NCI-H446 (cell line): ENCODE measurements at regions not wholly inside any gene's neighbourhood (a gene's known extent, or its start where the extent isn't known, plus 50 kb on each side); places are given as distances from the start of the nearest gene placed in this dataset.
A peak's percentile ranks its signal among the peaks of the same experiment; 100 is the strongest.

Experiments used
- DNase-seq, 2 experiments: peaks; one replicate each; lab custom pipeline; 2025; lab: John Stamatoyannopoulos, UW

DNA sequence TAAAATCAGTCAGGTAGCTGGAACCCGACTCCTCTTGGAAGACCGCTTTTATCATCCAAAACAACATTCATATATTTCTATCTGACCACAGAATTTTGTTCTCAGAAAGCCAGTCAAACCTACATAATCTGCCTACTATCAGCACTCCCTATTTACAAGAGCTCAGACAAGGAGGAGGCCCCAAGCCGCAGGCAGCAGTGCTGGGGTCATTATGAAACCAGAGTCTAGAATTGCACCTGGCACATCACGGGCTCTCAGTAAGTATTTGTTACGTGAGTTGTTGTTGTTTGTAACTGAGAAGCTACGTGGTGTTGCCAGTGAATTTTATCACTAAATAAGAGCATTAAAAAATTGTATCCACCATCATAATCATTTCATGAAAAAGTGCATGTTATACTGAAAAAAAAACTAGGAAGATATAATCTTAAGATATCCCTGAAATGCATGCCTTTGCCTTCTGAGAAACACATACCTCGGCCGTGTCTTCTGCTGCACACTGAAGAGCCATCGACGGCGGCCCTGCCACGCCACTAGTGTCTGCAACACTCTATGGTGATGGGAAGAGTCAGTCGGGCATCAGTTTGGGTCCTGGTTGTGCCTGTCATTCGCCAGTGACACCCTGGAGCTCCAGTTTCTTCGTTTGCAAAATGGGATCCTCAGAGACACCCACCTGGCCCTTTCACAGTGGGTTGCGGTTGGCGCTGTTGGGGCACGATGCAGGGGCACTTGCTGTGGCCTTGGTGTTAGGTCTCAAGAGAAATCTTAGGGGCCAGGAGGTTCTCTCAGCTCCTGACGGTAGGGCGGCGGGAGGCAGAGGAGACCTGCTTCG is 505.9 kb downstream of the EIPR1 start:
- no peak for DNase-seq

DNA sequence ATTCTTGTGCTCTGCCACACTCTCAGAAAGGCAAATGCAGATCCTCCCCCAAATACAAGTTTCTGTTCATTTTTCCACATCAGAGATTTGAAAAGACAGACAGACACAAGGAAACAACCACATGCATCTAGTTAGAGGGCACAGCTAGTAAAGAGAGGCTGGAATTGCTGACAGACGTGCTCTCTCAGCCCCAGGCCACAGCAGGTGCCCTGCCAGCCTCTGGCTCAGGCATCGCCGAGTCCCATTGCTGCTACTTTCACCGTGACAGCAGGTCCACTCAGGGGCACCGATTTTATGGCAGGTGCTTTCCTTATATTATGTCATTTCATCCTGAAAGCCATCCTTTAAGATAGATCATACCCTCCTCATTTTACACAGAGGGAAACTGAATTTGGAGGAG is 507.5 kb downstream of the EIPR1 start:
- DNase-seq = no peak

DNA sequence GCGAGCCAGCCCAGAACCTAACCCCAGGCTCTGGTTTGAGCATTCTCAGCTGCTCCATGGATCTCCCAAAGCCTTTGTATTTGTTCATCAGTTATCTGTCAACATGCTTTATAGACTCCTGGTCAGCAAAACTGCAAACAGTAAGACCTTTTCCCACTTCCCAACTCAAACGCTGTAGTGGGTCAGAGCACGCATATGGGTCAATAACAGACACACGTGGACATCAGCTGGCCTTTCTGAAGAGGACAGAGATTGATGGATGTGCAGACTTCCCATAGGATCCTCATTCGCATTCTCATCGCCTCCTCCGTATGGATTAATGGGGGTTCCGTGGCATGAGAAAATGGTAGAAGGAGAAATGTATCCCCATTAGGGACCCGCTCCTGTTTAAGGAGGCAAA is 508.1 kb downstream of the EIPR1 start:
- DNase-seq = no peak

DNA sequence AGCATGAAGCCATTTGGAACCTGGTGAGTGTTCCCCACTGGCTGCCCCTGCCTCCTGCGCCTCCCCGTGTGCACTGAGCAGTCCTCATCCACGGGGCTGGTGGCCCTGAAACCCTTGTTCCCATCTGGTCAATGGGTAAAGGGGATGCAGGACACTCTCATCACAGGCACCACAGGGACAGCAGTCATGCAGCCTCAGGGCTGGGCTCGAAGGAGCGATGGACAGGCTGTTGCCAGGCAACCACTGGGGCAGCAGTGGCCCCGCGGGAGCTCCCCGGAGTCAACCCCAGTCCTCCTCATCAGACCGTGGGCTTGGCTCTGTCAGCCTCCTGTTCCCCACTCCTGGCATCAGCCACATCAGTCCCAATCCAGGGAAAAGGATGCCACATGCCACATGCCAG is 509.5 kb downstream of the EIPR1 start:
- peak in 1 of 2 experiments; percentile 49 for DNase-seq

DNA sequence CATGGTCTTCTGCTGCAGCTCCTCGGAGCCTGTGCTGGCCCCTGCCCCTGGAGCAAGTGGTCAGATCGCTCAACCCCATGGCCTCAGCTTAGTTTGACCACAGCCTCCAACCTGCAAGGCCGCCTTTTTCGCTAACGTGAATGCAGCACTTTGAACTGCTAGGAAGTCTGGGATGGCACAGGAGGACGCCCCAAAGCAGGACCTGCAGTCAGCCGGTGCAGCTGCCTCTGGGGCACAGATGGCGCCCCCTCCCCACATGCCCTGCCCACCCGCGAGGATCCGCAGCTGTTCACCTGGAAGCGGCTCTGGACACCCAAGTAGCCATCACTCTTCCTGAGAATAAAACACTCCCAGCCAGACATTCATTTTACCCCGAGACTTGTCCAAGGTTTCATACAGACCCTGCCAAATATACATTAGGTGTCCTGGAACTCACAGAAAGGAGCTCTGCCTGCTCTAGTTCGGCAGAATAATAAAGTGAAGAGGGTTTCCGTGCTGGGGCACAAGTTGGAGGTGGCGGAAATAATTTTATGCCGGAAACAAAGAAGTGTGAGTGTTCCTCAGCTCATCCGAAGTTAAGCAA is 510.1 kb downstream of the EIPR1 start:
- DNase-seq = peak in 1 of 2 experiments; percentile 59

DNA sequence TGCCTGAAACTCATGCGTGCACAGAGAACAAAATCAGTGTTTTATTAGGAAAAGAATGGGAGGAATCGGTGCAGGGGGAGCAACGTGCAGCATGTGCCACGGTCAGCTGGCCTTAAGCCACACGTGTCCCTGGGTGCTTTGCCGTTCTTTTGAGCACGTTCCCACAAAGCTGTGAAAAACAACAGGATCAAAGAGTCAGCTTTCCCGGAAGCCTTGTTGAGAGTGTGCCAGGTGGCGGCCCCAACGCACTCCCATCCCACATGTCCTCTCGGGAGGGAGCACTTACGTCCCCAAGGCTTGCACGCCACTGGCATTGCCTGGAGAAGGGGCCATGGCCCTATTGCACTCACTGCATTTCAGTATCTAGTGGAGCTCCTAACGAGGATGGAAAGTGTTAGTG is 511.2 kb downstream of the EIPR1 start:
- DNase-seq = peak in 1 of 2 experiments; percentile 41

DNA sequence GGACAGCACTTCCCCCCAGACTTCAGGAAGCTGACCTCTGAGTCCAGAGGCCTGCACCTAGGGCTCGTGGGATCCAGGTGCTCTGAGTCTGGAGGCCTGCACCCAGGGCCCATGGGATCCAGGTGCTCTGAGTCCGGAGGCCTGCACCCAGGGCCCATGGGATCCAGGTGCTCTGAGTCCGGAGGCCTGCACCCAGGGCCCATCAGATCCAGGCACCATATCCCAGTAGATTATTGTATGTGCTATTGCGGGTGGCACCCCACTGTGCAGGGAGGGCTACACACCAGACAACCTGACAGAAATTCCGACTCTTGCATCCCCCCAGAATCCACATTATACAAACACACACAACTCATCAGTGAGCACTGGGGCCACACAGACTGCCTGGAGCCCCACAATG is 515.2 kb downstream of the EIPR1 start:
- no peak for DNase-seq

DNA sequence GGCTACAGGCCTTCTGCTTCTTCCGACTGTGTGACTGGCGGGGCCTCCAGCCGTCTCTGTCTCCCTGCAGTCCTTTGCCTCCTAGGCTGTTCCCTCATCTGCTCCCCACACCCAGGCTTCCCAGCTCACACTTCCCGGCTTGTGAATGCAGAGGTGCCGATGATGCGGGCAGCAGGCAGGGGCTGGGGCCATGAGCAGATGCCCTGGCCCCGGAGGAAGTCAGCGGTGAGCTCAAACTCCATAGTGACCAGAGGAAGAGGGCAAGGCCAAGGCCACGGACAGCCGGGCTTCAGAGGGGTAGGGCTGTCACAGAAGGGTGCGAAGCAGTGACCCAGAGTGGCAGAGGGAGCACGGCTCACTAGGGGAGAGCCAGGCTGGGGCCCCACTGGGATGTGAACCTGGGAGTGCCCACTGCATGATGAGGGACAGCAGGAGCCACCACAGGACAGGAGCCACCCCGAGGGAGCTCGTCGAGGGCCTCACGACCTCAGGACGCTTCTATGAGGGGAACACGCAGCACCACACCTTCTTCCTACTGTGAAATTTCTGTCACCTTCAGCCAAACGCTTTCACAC is 515.9 kb downstream of the EIPR1 start:
- DNase-seq = no peak

DNA sequence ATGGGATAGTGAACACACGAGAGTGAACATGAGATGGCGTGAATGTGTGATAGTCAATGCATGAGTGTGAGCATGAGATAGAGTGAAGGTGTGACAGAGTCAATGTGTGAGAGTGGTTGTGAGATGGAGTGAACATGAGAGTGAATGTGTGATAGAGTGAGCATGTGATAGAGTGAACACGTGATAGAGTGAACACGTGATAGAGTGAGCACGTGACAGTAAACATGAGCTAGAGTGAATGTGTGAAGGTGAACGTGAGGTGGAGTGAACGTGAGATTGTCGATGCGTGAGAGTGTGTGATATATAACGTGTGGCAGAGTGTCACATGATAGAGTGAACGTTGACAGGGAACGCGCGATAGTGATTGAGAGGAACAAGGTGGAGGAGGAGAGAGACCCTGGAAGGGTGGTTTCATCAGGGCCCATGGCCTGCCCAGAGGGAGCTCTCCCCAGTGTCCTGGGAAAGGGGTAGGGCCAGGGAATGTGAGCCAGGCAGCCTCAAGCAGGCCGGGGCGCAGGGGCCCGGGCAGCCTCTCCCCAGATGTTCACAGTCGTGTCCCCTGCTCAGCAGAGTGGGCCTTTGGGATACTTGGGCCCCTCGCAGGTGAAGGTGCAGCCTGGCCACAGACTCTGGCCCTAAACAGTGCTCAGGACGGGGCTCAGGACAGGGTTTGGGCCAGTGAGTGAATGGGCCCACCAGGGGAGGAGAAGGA is 516.9 kb downstream of the EIPR1 start:
- DNase-seq = no peak

DNA sequence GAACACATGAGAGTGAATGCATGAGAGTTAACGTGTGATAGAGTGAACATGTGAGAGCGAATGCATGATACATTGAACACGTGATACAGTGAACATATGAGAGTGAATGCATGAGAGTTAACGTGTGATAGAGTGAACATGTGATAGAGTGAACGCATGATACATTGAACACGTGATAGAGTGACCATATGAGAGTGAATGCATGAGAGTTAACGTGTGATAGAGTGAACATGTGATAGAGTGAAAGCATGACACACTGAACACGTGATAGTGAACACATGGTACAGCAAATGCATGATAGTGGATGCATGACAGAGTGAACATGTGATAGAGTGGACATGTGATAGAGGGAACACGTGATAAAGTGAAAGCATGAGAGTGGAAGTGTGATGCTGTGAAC is 517.9 kb downstream of the EIPR1 start:
- DNase-seq = no peak

DNA sequence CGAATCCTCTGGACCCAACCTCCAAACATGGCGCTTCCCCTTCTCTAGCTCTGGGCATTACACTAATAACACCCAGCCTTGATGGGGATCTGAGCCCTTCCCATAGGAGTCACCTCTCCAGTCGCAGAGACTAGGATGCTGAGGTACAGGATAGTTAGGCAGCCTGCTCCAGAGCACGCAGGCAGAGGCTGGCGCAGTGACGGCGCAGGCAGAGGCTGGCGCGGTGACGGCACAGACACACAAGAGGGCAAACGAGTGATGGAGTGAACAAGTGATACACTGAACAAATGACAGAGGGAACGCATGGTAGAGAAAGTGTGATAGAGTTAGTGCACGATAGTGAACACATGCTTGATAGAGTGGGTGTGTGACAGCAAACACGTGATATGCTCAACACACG is 518.5 kb downstream of the EIPR1 start:
- no peak for DNase-seq

DNA sequence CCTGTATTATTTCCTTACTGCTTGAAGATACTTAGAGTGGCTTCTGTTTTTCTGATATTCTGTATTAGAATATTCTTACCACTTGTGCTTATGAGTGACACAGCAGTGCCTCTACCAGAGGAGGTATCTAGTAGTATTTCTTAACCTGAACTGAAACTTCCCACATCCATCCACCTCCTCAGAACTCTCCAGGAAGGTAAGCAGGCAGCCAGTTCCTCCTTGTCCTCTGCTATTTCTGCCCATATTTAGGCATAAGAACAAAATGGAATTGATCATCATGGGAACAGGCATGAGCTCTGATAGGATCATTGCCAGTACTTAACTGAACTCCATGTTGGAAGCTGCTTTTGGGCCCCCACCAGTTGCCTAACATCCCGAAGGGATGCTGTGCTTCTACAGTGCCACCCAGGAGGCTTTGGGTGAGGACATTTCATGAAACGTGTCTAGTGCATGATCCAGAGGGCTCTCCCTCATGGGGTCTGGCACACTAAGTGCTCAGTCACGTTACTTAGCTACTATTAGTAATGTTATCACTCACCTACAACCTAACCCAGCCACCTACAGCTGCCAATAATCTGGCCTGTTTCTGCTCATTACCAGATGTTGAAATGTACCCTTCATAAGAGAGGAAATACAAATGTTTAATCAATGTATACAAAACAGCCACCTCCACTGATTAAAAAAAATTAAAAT is 520.7 kb downstream of the EIPR1 start:
- DNase-seq = no peak

DNA sequence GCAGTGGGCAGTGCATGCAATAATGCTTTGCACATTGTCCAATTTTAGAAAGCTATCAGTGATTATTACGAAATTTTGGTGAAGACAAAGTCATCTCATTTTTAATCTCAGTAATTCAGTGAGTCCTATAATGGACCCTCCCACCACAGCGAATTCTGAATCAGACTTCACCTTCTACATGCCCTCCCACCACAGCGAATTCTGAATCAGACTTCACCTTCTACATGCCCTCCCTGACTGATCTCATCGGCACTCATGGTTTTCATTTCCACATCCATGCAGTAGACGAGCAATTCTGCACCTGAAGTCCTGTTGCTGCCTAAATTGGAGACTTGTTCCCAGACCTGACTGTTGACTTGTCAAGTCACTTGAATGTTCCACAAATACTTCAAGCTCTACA is 522.3 kb downstream of the EIPR1 start:
- no peak for DNase-seq

DNA sequence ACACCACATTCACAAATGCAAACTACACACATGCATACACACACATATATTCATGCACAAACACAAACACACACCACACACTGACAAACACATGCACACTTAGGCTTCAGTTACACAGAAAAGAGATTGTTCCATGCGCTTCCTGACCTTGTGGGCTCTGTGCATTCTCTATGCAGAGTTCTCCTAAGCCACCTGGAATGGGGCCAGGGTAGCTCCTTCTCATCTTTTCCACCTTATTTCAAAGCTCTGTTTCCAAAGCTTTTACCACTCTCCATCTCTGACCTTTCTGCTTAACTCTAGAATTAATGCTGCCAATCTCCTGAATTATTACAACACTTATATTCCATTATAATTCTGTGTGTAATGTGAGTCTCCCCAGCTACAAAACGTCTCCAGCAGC is 522.3 kb upstream of the MYT1L start:
- DNase-seq = peak in 1 of 2 experiments; percentile 41

DNA sequence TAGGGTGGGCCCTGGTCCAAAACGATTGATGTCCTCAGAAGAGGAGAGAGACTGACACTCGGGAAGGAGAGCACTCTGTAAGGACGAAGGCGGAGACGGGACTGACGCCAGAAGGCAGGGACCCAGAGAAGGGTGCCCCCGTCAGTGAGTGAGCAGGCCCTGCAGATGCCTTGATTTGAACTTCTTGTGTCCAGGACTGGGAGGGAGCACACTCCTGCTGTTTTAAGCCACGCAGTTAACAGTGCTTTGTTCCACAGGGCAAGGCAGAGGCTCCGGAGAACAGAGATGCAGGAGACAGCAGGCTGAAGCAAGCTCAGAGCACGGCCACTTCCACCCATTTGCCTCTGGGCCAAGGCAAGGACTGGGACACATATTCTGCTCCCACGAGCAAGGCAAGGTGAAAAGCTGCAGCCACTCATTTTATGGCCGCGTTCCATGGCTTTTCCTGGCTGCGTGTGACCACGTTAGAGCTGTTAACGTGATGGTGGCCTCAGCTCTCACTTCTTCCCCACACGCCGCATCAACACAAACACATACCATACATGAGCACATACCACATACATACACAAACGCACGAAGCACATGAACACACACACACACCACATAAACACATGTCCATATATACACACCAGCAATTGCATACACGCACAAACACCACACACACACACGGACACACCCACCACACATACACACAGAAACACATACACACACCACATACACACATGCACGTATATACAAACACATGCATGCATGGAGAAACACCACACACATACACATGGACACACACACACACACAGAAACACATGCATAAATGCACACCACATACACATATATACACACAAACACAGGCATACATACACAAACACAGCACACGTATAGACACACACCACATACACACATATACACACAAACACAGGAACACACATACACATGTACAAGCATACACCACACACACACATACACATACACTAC is 521.0 kb upstream of the MYT1L start:
- no peak for DNase-seq

DNA sequence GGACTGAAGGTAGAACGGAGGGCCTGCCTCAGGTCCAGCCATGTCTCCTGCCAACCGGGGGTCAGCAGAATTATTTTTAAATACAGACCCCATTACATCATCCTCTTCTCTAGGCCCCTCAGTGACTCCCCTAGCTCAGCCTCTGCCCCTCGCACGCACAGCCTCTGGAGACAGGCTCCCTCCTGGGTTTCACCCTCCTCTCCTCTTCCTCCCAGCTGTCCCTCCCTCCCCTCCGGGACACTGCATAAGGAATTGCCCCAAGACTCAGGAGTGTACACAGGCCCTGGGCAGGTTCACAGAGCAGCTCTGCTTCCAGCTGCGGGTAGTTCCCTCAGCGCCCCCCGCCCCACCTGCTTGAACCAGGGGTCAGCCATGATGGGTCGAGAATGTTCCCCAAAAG is 520.2 kb upstream of the MYT1L start:
- DNase-seq = no peak

DNA sequence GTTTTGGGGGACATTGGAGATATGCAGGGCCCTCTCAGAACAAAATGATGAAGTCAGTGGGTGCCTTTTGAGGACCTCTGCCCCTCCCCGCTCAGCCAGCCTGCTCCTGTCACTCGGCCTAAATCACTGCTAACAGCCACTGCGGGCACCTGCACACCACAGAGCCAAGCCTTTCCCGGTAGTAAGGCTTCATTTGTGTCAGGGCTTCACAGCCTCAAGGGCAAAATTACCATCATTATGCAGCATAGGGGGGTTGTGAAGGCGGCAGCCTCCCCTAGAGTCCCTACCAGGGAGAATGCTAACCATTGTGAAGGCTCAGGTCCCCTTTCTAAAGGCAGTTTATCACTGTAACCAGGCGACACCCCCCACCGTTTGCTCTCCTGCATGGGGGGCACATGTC is 519.8 kb upstream of the MYT1L start:
- DNase-seq = no peak

DNA sequence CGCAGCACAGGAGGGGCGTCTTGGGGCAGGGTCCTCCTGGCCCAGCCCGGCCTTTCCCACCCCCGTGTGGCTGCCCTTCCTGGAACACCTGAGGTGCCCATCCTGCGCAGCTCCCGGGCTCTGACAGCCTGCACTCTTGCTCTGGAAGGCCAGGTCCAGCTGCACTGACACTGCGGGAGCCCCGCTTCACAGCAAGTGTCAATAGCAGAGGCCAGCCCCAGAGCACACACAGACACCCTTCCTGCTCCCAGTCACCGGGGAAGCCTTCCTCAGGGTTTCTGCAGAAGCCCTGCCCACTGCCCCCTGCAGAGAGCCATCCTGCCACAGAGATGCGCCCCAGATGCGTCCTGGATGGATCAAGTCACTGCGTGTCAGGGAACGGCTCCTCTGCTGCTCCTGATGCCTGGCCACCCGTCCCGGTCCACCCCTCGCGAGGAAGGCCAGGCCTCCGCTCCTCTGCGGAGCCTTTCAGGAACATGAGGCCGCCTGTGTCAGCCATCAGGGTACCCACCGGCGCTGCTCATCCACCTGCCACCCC is 519.2 kb upstream of the MYT1L start:
- no peak for DNase-seq

DNA sequence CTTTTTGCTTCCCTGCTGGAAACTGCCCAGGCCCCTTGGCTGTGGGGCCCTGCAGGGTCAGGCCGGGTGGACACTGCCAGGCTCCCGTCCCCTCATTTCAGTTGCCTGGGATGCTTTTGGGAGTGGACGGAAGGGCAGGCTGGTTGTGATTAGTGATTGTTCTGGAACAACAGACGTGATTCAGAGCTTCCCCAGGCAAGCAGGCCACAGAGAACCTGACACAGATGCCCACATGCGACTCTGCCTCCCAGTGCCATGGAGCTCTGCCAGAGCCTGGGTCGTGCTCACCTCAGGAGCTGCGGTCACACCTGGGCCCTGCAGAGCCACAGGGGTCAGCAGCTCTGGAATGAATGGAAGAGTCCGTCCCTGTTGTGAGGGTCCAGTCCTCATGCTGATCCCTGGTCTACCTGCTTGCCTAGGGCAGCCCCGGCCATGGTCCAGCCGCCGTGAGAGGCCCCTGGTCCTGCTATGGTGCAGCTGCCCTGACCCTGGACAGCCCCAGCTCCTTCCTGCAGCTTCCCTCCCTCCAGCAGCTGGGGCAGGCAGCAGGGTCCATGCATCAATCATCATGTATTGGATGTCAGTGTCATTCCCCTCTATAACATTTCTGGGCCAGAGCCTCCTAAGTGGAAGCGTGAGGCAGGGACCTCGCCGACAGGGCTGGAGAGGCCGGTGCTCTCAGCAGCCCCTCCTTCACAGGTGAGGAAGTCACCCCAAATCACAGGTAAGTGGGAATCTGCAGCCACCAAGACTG is 518.6 kb upstream of the MYT1L start:
- DNase-seq = no peak
